Nephron progenitor cell (in vitro differentiated cells): ENCODE measurements at regions not wholly inside any gene's neighbourhood (a gene's known extent, or its start where the extent isn't known, plus 50 kb on each side); places are given as distances from the start of the nearest gene placed in this dataset.

Source experiments
- DNase-seq: peaks from one replicate; pipeline ENCODE4 v3.0.0; 2021
- H3K27ac Mint-ChIP-seq: 2 replicates; pipeline ENCODE4 v1.8.0; 2021; ENCODE audit warnings: mild to moderate bottlenecking, moderate library complexity, mixed read lengths
- H3K27me3 Mint-ChIP-seq: 2 replicates; pipeline ENCODE4 v1.8.0; 2021; ENCODE audit warnings: mild to moderate bottlenecking, low read depth, mixed read lengths; ENCODE audit not compliant: poor library complexity
- H3K36me3 Mint-ChIP-seq: 2 replicates; pipeline ENCODE4 v1.8.0; 2021; ENCODE audit warnings: low read depth, mixed read lengths
- H3K4me1 Mint-ChIP-seq: 2 replicates; pipeline ENCODE4 v1.8.0; 2021; ENCODE audit warnings: mixed read lengths
- H3K4me3 Mint-ChIP-seq: 2 replicates; pipeline ENCODE4 v1.8.0; 2021; ENCODE audit warnings: mild to moderate bottlenecking, moderate library complexity, mixed read lengths
- H3K9me3 Mint-ChIP-seq: 2 replicates; pipeline ENCODE4 v1.8.0; 2021; ENCODE audit warnings: mild to moderate bottlenecking, moderate library complexity, mixed read lengths
- TF ChIP-seq, protein P1 (sequence below): fragments of 200-600 bp; sonication (generic); IDR thresholded peaks from 2 replicates; pipeline ENCODE4 v1.5.0; 2021; ENCODE audit warnings: antibody characterized with exemption

DNA sequence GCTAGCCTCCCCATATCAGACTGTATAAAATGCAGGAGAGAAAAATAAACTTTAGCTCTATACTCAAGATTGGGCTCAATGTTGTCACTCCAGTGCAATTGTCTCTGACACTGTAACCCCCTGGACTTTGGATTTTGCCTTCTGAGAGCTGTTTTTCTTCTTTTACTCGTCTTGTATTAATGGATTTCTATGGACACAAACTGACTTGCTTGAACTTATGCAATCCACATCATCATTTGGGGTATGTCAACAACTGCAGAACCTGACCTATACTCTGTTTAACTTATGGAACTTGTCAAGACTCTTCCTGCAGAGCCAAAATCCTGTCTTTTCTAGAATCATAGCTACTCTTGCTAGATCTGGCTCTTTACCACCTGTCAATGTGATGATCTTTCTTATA, 257.8 kb upstream of the DCC start:
- H3K27me3 Mint-ChIP-seq, result peaks cover 4% of the 10 kb centered on the region
- no peak for DNase-seq
- H3K4me3 Mint-ChIP-seq, result no peak overlapping the region
- H3K36me3 Mint-ChIP-seq, result no peaks in the 10 kb centered on the region
- TF ChIP-seq, protein P1, sequence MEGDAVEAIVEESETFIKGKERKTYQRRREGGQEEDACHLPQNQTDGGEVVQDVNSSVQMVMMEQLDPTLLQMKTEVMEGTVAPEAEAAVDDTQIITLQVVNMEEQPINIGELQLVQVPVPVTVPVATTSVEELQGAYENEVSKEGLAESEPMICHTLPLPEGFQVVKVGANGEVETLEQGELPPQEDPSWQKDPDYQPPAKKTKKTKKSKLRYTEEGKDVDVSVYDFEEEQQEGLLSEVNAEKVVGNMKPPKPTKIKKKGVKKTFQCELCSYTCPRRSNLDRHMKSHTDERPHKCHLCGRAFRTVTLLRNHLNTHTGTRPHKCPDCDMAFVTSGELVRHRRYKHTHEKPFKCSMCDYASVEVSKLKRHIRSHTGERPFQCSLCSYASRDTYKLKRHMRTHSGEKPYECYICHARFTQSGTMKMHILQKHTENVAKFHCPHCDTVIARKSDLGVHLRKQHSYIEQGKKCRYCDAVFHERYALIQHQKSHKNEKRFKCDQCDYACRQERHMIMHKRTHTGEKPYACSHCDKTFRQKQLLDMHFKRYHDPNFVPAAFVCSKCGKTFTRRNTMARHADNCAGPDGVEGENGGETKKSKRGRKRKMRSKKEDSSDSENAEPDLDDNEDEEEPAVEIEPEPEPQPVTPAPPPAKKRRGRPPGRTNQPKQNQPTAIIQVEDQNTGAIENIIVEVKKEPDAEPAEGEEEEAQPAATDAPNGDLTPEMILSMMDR, result no peak
- no peaks in the 10 kb centered on the region for H3K4me1 Mint-ChIP-seq
- no peaks in the 10 kb centered on the region for H3K9me3 Mint-ChIP-seq
- no peak overlapping the region for H3K27ac Mint-ChIP-seq

DNA sequence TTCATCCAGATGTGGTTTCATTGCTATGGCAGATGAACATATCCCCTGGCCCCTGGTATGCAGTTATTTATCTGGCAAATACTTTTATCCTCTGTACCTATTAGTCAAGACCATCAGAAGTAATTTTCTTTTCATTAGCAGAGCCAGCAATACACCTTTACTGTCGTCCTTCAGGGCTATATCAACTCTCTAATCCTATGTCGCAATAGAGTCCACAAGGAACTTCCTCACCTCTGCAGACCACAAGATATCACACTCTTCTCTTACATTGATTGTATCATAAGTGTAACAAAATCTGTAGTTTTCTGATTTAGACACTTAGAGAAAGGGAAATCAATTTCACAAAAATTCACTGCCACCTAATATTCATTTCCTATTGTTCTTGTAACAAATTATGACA, 252.9 kb upstream of the DCC start:
- TF ChIP-seq, protein P1, result no peak
- Mint-ChIP-seq H3K9me3 (no peaks in the 10 kb centered on the region), H3K4me3 (no peak overlapping the region), H3K4me1 (no peaks in the 10 kb centered on the region), H3K27me3 (peaks cover 10% of the 10 kb centered on the region), H3K36me3 (no peaks in the 10 kb centered on the region), H3K27ac (no peak overlapping the region)
- DNase-seq, result no peak

DNA sequence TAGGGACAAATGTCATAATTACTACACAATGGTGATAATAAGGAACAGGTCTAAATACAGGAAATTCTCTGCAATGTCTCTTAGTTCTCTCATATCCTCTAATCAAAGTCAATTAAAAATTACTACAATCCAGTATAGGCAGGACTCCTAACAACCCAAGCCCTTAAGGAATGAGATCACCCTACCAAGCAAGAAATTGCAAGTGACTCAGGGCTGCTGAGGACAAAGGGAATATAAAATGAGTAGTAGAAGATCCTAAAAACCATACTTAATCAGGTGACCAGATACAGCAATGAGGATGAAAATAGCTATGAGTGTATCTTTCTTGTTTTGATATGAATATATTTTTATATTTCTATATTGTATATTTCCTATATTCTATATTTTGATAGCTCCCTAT, 250.0 kb upstream of the DCC start:
- Mint-ChIP-seq H3K4me3 (no peak overlapping the region), H3K27me3 (peaks cover 10% of the 10 kb centered on the region), H3K4me1 (no peaks in the 10 kb centered on the region), H3K27ac (no peak overlapping the region), H3K9me3 (no peaks in the 10 kb centered on the region), H3K36me3 (no peaks in the 10 kb centered on the region)
- DNase-seq, result no peak
- TF ChIP-seq, protein P1, result no peak

DNA sequence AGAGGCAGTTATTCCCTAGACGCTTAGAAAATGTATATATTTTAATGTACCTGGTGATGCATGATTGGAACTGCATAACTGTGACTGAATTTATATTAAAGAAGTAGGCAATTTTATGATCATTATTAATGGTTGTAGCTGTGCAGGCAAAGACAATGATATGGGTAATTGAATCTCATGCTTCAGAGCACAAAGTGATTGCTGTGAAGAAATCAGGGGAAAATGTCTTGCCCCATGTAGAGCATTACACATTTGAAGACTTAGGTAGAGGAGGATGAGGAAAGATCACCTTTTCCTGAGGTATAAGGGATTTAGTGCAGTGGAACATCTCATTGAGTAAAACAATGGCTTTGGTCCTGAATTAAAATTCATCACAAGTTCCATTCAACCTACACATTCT, 246.8 kb upstream of the DCC start:
- DNase-seq, result no peak
- no peak overlapping the region for H3K4me3 Mint-ChIP-seq
- H3K4me1 Mint-ChIP-seq, result no peaks in the 10 kb centered on the region
- H3K9me3 Mint-ChIP-seq, result peaks cover 8% of the 10 kb centered on the region
- TF ChIP-seq, protein P1, result no peak
- no peaks in the 10 kb centered on the region for H3K36me3 Mint-ChIP-seq
- H3K27ac Mint-ChIP-seq, result no peak overlapping the region
- H3K27me3 Mint-ChIP-seq, result peaks cover 10% of the 10 kb centered on the region

DNA sequence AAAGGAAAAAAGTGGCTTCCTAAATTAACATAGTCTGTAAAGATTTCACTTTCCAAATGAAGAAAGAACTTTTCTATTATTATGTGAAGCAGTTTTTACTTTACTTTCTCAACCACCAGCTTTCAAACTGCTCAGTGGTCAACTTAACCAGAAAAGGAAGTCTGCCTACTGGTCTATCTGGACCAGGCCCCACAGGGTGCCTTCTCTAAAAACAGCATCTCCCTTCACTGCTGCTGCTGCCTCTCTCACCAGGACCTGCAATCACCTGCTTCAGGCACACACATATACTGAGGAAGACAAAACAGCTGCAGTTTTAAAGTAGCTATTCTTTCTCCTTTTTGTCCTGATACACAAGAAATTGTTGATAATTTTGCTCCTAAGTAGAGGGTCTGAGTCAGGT, 221.3 kb upstream of the DCC start:
- no peaks in the 10 kb centered on the region for H3K9me3 Mint-ChIP-seq
- no peak overlapping the region for H3K27ac Mint-ChIP-seq
- H3K4me1 Mint-ChIP-seq, result peaks cover 4% of the 10 kb centered on the region
- H3K36me3 Mint-ChIP-seq, result no peaks in the 10 kb centered on the region
- TF ChIP-seq, protein P1, result no peak
- H3K27me3 Mint-ChIP-seq, result no peaks in the 10 kb centered on the region
- DNase-seq, result no peak
- no peak overlapping the region for H3K4me3 Mint-ChIP-seq

DNA sequence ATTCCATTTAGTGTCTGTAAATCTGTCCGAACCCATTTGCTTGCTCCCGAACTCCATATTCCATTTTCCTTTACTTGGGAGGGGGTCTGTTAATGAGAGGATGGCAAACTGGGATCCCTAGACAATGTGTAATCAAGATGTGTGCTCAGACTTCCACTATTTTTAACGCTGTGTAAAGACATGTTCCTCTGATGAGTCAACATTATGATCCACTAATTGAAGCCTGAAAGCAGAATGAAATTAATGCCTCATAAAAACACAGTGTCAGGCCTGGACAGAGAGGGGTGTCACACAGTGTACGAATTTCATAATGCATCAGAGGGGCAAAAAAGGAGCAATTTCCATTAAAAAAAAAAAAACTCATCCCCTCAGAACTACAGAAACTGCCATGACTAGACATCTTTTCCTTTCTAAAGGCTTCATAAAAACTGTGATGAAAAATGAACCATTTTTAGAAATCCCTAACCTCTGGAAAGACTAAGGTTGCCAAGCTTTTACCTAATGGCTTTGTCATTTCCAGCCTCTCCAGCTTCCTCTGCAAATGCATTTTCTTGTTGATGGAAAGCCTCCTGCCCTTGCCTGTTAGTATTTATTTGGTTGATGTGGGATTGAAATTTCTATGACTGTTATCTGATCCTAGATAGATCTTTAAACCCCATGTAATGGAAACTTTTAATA, 209.2 kb upstream of the DCC start:
- TF ChIP-seq, protein P1, result no peak
- H3K36me3 Mint-ChIP-seq, result no peaks in the 10 kb centered on the region
- H3K9me3 Mint-ChIP-seq, result peaks cover 14% of the 10 kb centered on the region
- peaks cover 6% of the 10 kb centered on the region for H3K27me3 Mint-ChIP-seq
- H3K27ac Mint-ChIP-seq, result no peak overlapping the region
- no peaks in the 10 kb centered on the region for H3K4me1 Mint-ChIP-seq
- no peak overlapping the region for H3K4me3 Mint-ChIP-seq
- no peak for DNase-seq
